Hematopoietic multipotent progenitor cell treated with erythropoietin and hydrocortisone succinate and interleukin-3 and kit ligand, for 8 days (in vitro differentiated cells): ENCODE measurements at regions not wholly inside any gene's neighbourhood (a gene's known extent, or its start where the extent isn't known, plus 50 kb on each side); places are given as distances from the start of the nearest gene placed in this dataset.

Source experiments
- DNase-seq: peaks from one replicate; pipeline ENCODE4 v3.0.0-alpha.2; 2015

DNA sequence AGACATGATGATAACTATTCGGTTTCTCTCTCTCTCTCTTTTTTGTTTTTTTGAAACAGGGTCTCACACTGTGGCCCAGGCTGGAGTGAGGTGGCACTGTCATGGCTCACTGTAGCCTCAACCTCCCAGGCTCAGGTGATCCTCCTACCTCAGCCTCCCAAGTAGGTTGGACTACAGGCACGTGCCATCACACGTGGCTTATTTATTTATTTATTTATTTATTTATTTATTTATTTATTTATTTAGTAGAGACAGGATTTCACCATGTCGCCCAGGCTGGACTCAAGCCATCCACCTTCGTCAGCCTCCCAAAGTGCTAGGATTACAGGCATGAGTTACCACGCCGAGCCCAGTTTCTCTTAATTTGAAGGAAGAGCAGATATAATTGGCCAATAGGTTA is 427.9 kb upstream of the JAG1 start:
- DNase-seq: no peak

DNA sequence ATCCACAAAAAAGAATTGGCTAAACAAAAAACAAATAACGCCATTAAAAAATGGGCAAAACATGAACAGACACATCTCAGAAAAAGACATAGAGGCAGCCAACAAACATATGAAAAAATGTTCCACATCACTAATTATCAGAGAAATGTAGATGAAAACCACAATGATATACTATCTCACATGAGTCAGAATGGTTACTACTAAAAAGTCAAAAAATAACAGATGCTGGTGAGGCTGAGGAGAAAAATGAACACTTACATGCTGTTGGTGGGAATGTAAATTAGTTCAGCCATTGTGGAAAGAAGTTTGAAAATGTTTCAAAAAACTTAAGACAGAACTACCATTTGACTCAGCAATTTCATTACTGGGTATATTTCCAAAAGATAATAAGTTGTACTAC is 430.1 kb upstream of the JAG1 start:
- DNase-seq: no peak

GRCh38 chr20:11108102-11108810 is 434.5 kb upstream of the JAG1 start:
- peak; percentile 51 for DNase-seq

- DNase-seq: no peak
Measured at GRCh38 chr20:11110535-11110934, 436.7 kb upstream of the JAG1 start.

DNA sequence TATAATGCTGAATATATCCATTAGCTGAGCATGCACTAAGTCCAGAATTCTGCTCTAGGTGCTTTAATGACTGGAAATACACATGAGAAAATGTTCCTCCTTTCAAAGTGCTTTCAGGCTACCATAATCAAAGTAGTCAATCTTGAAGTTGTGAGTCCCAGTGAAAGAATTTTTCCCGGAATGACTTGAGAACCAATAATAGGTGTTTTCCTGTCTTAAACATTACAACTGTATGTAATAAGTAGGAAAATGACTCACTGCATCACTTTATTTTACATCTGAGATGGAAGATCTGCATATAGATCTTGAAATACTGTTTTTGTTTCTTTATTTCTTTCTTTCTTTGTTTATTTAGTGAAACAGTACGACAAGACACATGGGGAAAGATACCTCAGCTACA is 437.4 kb upstream of the JAG1 start:
- DNase-seq: no peak

DNA sequence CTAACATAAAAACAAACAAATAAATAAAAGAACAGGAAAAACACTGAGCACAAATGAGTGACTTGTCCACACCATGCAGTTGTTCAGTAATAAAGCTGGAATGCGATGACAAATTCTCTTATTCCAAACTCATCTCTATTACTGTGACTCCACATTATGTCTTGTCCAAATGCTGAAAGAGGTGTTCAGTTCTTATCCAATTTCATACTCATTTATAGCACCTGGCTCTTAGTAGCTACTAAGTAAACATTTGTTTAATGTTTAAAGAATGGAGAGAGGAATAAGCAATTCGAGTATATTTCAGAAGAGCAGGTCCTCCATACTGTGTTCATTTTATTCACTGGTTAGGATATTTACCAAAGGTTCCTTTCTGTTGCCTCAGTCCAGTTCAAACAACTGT is 439.0 kb upstream of the JAG1 start:
- DNase-seq: no peak

GRCh38 chr20:11114382-11114781 is 440.6 kb upstream of the JAG1 start:
- no peak for DNase-seq

GRCh38 chr20:11117808-11118528 is 444.2 kb upstream of the JAG1 start:
- DNase-seq: no peak

GRCh38 chr20:11118802-11119380 is 445.1 kb upstream of the JAG1 start:
- no peak for DNase-seq

GRCh38 chr20:11119573-11119972 is 445.8 kb upstream of the JAG1 start:
- no peak for DNase-seq

GRCh38 chr20:11120431-11120830 is 446.6 kb upstream of the JAG1 start:
- DNase-seq: no peak

- DNase-seq: peak; percentile 31
Measured at GRCh38 chr20:11124849-11125505, 451.2 kb upstream of the JAG1 start.

GRCh38 chr20:11128220-11128718 is 454.5 kb upstream of the JAG1 start:
- no peak for DNase-seq

GRCh38 chr20:11128721-11129120 is 454.9 kb upstream of the JAG1 start:
- no peak for DNase-seq

- no peak for DNase-seq
Measured at GRCh38 chr20:11130554-11131166, 456.9 kb upstream of the JAG1 start.

GRCh38 chr20:11132819-11133415 is 459.1 kb upstream of the JAG1 start:
- no peak for DNase-seq

DNA sequence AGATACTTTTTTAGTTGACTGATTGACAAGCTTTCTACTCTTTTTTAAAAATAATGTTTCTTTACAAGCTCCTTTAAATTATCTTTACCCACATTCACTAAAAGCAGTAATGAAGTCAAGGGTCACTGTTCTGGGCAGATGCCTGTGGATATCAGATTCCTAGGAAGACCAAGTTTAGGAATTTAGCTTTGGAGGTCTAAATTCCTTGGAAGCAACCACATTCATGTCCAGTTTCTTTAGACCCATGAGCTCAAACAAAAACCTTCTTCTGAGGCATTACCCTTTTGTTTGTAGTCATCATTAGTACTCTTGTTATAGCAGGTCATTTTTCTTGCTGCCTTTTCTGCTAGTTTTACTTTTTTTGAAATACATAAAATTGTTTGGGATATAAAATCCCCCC is 462.9 kb upstream of the JAG1 start:
- no peak for DNase-seq

DNA sequence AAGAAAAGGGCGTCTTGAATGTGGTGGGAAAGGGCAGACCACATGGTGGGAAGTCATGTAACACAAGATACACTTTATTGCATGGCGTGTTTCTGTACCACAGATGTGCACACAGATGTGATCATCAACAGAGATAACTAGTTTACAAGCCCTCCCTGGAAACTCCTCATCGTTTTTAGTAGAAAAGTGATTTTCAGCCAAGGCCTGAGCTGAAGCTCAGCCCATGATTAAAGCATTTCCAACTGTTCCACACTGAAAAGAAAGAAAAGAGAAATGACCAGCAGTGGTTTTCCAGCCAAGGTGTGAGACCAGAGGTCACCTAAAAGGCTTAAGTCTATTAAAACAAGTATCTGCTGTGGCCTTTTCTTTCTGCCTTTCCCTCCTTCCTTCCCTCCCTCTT is 463.9 kb upstream of the JAG1 start:
- no peak for DNase-seq

DNA sequence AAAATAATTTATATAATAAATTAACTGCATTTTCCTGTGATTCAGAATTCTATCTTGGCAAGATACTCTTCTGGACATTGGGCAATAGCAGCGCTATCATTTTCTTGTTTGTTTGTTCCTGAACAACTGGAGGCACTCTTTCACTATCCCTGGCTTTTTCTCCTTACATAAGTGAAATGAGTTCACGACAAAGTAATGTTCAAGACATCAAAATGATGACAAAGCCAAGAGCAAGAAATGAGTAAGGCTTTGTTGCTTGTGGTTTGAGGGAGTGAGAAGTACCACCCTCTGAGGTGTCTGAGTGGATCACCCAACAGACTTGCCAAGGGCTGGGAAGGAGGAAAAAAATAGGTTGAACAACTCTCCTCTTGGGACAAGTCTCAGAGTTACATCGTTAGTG is 466.6 kb upstream of the JAG1 start:
- DNase-seq: no peak

DNA sequence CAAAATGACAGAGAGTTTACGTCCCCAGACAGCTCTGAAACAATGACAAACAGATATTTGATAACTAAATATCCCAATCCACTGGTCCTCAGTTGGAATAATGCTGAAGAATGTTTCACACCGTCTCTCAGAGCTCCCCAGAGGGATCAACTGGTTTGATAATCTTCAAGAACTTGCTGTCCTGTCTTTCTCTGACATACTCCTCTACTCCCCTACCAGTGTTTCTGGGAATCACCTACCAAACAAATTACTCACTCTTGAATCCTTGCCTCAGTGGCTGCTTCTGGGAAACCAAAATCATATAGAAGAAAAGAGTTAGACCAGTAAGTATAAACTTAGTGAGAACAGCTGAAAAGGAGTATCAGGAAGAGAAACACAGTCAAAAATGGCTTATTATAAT is 469.7 kb upstream of the JAG1 start:
- no peak for DNase-seq

- no peak for DNase-seq
Measured at GRCh38 chr20:11144114-11144950, 470.5 kb upstream of the JAG1 start.

- no peak for DNase-seq
Measured at GRCh38 chr20:11145616-11146015, 471.8 kb upstream of the JAG1 start.
